HG03066 (cell line): ENCODE measurements at regions not wholly inside any gene's neighbourhood (a gene's known extent, or its start where the extent isn't known, plus 50 kb on each side); places are given as distances from the start of the nearest gene placed in this dataset.
A peak's percentile ranks its signal among the peaks of the same experiment; 100 is the strongest.

Experiments
- ATAC-seq: cut with Tn5 transposase; IDR thresholded peaks from one replicate; pipeline ENCODE4 v1.9.1; 2021; ENCODE audit warnings: low read depth; ENCODE audit not compliant: unreplicated experiment

- ATAC-seq: peak; percentile 98
Measured at GRCh38 chr4:63663870-63664269, 745.4 kb downstream of the TECRL start.

GRCh38 chr4:63644396-63644795, 764.9 kb downstream of the TECRL start:
- ATAC-seq: no peak

GRCh38 chr4:63637270-63637669, 772.0 kb downstream of the TECRL start:
- no peak for ATAC-seq

- ATAC-seq: no peak
Measured at GRCh38 chr4:63632858-63633257, 776.4 kb downstream of the TECRL start.

- no peak for ATAC-seq
Measured at GRCh38 chr4:63620271-63620670, 789.0 kb downstream of the TECRL start.

GRCh38 chr4:63619771-63620170, 789.5 kb downstream of the TECRL start:
- ATAC-seq: no peak

- no peak for ATAC-seq
Measured at GRCh38 chr4:63618883-63619718, 790.1 kb downstream of the TECRL start.

GRCh38 chr4:63607169-63607872, 801.9 kb downstream of the TECRL start:
- ATAC-seq: no peak

GRCh38 chr4:63589796-63590195, 819.5 kb downstream of the TECRL start:
- no peak for ATAC-seq

GRCh38 chr4:63583561-63583960, 825.7 kb downstream of the TECRL start:
- no peak for ATAC-seq

- no peak for ATAC-seq
Measured at GRCh38 chr4:63583007-63583406, 826.2 kb downstream of the TECRL start.

- ATAC-seq: peak; percentile 67
Measured at GRCh38 chr4:63580796-63581475, 828.3 kb downstream of the TECRL start.

GRCh38 chr4:63578383-63578782, 830.9 kb downstream of the TECRL start:
- no peak for ATAC-seq

GRCh38 chr4:63566658-63567057, 842.6 kb downstream of the TECRL start:
- ATAC-seq: no peak

GRCh38 chr4:63563288-63564014, 845.8 kb downstream of the TECRL start:
- ATAC-seq: peak; percentile 73

- no peak for ATAC-seq
Measured at GRCh38 chr4:63558709-63559108, 850.5 kb downstream of the TECRL start.

GRCh38 chr4:63556332-63556731, 852.9 kb downstream of the TECRL start:
- ATAC-seq: no peak

GRCh38 chr4:63553123-63553522, 856.1 kb downstream of the TECRL start:
- no peak for ATAC-seq

GRCh38 chr4:63541828-63542227, 867.4 kb downstream of the TECRL start:
- no peak for ATAC-seq

GRCh38 chr4:63529581-63530337, 879.5 kb downstream of the TECRL start:
- ATAC-seq: no peak
